ENCODE measurements at regions not wholly inside any gene's neighbourhood (a gene's known extent, or its start where the extent isn't known, plus 50 kb on each side); places are given as distances from the start of the nearest gene placed in this dataset.
"Not testable (repeated sequence)": the region's sequence is repeated elsewhere in the genome, so short reads cannot be mapped to it uniquely, and the experiment has no call there.

DNA sequence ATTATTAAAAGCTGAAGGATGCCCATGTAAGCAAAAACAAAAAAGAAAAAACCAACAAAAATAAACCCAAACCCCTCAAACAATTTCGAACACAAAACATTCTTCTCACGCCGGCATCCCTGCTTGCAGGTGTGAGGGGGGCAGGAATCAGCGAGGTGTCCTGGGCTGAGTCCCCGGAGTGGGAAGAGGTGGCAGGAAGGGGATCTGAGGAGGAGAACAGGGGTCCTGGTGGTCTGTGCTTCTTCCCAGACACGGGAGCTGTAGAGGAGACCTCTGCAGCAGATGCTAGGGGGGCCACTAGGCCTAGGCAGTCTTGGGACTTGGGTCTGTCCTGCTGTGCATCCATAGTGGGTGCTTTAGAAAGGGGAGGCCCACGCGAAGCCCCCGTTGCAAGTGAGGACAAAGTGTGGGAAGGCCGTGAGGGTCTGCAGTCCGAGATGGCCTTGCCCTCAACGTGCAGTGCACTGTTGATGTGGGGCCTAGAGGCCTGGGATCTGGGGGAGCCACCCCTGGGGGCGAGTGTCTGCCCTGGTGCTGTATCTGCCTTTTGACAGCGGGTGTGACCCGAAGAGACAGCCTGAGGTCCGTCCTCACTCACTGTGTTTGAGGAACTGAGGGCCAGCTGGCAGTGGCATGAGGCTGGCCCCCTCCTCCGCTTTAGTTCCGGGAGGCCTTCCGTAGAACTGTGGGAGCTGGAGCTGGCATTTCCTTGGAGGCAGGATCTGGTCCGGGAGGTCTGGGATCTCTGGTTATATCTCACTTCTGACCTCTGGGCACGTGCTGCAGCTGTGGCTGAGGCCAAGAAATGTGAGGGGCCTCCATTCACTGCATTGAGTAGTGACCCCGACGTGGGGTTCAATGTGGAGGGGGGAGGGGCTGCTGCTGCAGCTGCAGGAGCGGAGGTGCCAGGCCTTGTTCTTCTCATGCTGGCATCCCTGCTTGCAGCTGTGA lies 1371.5 kb downstream of the CDH12 start:
- TF ChIP-seq POLR2A (IDR thresholded peaks at IDR 0.05; ENCODE audit: extremely low read depth, insufficient read length); MYC (IDR thresholded peaks at IDR 0.05; ENCODE audit: low read depth, low read length): not testable (repeated sequence)
- TF ChIP-seq, protein P1, sequence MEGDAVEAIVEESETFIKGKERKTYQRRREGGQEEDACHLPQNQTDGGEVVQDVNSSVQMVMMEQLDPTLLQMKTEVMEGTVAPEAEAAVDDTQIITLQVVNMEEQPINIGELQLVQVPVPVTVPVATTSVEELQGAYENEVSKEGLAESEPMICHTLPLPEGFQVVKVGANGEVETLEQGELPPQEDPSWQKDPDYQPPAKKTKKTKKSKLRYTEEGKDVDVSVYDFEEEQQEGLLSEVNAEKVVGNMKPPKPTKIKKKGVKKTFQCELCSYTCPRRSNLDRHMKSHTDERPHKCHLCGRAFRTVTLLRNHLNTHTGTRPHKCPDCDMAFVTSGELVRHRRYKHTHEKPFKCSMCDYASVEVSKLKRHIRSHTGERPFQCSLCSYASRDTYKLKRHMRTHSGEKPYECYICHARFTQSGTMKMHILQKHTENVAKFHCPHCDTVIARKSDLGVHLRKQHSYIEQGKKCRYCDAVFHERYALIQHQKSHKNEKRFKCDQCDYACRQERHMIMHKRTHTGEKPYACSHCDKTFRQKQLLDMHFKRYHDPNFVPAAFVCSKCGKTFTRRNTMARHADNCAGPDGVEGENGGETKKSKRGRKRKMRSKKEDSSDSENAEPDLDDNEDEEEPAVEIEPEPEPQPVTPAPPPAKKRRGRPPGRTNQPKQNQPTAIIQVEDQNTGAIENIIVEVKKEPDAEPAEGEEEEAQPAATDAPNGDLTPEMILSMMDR (IDR thresholded peaks at IDR 0.05; ENCODE audit: low read depth, low read length): not testable (repeated sequence)
